Eye (tissue), 1 donor: ENCODE measurements at regions not wholly inside any gene's neighbourhood (a gene's known extent, or its start where the extent isn't known, plus 50 kb on each side); places are given as distances from the start of the nearest gene placed in this dataset.
"Not testable (repeated sequence)": the region's sequence is repeated elsewhere in the genome, so short reads cannot be mapped to it uniquely, and the experiment has no call there.

Experiments used
- DNase-seq: peaks from one replicate; pipeline ENCODE4 v3.0.0-alpha.2; 2015

DNA sequence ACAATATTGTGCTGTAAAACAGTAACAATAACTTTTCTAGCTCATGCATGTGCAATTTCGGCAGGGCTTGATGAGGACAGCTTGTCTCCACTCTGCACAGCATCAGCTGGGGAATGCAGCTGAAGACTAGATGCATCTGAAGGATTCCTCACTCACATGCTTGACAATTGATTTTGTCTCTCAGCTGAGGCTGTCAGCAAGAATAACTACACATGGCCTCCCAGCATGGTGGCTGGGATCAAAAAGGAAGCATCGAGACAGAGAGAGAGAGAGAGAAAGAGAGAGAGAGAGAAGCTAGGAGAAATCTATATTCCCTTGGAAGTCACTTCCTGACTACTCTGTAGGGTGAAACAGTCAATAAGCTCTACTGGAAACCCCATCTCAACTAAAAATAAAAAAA is 487.1 kb downstream of the PLOD2 start:
- peak; percentile 54 for DNase-seq

DNA sequence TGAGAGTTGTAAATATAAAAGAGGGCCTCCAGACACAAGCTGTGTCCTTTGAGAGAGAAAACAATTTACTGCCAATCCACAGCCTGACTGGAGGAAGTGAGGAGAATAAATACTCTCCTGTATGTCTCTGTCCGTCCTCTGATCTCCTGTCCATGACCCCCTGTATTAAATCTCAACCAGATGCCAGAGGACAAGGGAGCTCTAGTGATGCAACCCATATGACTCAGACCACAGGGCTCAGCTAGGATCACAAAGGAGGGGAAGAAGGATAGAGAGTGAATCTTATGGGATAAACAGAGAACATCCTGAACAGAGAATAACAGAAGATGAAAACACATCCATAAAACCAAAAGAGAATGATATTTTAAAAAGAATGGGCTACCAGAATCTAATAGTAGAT is 482.6 kb downstream of the PLOD2 start:
- no peak for DNase-seq

DNA sequence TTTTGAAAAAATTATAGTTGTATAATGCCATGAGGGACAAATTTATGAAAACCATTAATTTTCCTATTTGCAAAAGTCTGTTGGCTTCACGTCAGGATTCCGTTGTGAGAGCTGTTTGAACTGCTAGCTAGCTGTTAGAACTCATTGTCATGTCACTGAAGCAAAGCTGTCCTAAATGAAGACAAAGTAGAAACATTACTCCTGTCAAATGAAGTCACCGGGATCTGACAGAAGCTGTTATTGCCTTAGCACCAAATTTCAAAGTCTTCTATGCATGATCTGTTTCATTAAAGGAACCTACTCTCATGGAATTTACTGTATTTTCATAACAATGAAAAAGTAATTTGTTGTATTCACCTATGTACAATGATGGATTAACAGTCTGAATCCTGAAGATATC is 479.8 kb downstream of the PLOD2 start:
- DNase-seq = peak; percentile 20

DNA sequence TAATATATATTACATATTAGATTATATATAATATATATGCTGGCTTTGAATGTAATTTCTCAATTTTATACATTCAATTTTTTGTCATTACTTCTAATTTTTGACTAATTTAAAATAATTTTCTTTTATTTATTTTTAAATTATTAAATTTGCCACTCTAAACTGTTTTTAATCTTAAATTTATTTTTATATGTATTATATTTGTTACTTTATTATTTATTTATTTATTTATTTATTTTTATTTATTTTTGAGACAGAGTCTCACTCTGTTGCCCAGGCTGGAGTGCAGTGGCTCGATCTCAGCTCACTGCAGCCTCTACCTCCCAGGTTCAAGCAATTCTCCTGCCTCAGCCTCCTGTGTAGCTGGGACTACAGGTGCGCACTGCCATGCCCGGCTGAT is 473.0 kb downstream of the PLOD2 start:
- DNase-seq = not testable (repeated sequence)

GRCh38 chr3:145692751-145693150 is 468.2 kb downstream of the PLOD2 start:
- no peak for DNase-seq

DNA sequence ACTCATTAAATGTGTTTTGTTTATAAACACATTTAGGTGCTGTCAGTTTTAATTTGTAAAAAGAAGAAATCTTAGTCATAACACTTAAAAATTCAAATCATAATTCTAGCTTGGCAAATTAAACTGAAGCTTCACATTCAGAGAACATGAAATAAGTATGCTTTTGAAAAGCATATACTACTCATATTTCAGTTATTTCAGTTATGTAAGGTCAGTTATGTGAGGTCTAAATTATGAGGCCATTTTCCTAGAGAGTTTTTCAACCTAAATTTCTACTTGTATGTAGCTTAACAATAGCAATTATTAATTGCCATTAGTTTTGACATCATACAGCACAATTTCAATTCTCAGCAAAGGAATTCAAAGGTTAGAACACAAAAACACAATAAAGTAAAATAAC is 465.0 kb downstream of the PLOD2 start:
- no peak for DNase-seq

DNA sequence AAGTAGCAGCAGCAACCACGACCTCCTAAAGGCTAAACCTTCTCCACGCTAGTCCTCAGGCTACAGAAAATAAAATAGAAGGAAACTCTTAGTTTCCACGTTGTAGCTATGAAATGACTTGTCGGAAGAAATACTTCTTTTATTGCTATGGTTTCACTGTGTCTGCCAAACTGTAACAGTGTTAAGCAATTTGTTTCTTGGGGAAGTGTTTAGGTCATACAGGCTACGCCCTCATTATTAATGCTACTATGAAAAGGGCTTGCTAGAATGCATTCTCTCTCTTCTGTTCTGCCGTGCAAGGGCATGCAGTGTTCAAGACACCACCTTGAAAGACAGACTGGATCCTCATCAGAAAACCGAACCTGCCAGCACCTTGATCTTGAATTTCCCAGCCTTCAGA is 462.7 kb downstream of the PLOD2 start:
- no peak for DNase-seq

DNA sequence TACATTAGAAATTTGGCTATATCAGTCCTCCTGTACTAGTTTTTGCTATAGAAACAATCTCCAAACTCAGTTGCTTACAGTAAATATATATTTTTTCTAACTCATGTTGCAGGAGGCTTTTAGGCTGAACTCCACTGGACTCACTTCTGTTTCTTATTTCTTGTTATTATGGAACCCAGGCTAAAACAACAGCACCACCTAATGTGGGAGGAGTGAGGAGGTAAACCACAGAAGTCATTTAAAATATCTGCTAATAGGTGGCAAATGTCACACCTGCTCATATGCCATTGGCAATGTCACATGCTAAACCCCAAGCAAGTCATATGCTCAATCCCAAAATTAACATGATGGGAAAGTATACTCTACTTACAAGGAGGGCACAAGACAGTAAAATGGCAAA is 462.2 kb downstream of the PLOD2 start:
- no peak for DNase-seq

DNA sequence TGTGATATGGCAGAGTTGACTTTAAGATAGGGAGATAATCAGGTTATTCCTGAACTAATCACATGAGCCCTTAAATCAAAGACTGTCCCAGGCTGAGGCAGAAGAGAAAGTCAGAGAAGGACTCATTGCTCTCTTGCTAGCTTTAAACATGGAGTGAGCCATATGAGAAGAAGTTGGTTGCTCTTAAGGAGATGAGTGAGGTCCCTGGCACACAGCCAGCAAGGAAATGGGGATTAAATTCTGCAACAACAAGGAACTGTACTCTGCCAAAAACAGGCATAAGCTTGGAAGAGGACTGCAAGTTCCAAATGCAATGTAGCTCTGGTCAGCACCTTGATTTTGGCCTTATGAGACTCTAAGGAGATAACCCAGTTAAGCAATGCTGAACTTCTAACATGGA is 457.0 kb downstream of the PLOD2 start:
- DNase-seq = no peak

DNA sequence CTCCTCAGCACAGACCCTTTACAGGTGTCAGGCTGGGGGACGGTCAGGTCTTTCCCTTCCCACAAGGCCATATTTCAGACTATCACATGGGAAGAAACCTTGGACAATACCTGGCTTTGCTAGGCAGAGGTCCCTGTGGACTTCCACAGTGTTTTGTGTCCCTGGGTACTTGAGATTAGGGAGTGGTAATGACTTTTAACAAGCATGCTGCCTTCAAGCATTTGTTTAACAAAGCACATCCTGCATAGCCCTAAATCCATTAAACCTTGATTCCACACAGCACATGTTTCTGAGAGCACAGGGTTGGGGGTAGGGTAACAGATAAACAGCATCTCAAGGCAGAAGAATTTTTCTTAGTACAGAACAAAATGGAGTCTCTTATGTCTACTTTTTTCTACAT is 451.2 kb downstream of the PLOD2 start:
- DNase-seq = not testable (repeated sequence)

GRCh38 chr3:145716519-145716918 is 444.5 kb downstream of the PLOD2 start:
- peak; percentile 35 for DNase-seq

DNA sequence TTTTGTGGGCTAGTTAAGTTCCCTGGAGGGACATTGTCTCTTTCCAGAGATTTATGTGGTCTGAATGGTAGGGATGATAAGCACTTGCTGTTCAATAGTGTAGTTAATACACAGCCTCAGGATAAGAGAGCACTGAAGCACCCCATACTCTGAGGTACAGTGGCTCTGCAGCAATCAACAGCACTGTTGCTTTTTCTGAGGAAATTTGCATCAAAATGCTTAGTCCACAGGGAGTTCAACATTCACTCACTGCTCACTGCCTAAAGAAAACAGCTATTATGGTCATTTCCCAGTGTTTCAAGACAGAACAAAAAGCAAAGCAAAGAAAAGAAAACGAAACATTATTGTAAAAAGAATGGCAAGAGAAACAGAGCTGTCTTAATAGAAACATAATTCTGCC is 441.9 kb downstream of the PLOD2 start:
- peak; percentile 32 for DNase-seq

- DNase-seq = no peak
Measured at GRCh38 chr3:145721273-145721805, 439.6 kb downstream of the PLOD2 start.

DNA sequence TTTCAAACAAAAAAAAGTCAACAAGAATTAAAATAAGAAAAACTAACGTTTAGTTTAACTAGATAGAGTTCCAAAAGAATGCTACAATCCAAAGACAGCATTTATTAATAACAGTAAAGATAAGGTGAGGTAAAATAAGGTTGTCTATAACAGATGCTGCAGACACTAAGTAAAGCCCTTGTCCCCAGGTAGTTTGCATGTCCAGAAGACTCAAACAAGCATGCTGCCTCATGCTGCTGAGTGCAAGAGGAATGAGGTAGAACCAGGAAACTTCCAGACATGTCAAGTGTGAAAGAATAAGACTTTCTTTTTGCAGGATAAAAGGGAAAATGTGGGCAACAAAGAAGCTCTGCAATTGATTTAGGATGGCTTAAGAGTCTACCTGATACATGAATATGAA is 439.2 kb downstream of the PLOD2 start:
- no peak for DNase-seq

- DNase-seq = no peak
Measured at GRCh38 chr3:145727476-145727875, 433.5 kb downstream of the PLOD2 start.

DNA sequence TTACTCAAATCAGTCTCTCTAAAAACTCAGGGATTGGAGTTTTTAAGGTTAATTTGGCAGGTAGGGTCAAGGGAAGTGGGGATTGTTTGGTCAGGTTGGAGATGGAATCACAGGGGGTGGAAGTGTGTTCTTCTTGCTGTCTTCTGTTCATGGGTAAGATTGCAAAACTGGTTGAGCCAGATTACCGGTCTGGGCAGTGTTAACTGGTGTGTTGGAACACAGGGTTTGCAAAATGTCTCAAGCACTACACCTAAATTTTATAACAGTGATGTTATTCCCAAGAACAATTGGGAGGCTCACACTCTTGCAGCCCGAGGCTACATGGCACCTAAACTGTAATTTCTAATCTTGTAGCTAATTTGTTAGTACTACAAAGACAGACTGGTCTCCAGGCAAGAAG is 425.4 kb downstream of the PLOD2 start:
- DNase-seq = no peak

DNA sequence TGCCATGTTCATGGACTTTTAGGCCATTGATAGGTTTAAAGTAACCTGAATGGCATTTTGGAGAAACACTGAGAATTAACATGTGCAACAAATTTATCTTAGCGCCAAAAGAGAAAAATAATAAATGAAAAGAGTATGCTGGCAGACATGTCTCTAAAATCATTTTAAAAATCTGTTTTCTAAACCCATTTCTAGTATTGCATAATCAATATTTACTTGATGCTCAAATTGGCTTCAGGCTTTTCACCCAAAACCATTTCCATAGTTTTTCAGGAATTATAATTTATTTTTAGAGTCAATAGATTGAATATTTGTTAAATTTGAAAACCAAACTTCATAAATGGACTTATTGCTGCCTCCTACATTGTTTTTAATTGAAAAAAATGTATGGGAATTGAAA is 423.0 kb downstream of the PLOD2 start:
- DNase-seq = no peak

GRCh38 chr3:145739926-145740325 is 421.1 kb downstream of the PLOD2 start:
- no peak for DNase-seq

DNA sequence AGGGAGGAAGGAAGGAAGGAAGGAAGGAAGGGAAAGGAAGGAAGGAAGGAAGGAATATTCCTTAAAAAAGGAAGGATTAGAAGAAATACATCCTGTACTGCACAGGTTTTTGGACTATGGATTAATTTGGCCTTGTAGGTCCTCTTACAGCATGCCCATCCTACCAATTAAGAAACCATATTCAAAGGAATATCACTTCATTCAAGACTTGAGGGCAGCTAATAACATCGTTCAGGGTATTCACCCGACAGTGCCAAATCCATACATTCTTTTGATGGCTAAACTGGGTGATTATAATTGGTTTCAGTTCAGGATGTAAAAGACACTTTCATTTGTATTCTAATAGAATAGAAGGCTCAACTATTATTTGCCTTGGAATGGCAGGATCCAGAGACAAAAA is 410.3 kb downstream of the PLOD2 start:
- DNase-seq = no peak

DNA sequence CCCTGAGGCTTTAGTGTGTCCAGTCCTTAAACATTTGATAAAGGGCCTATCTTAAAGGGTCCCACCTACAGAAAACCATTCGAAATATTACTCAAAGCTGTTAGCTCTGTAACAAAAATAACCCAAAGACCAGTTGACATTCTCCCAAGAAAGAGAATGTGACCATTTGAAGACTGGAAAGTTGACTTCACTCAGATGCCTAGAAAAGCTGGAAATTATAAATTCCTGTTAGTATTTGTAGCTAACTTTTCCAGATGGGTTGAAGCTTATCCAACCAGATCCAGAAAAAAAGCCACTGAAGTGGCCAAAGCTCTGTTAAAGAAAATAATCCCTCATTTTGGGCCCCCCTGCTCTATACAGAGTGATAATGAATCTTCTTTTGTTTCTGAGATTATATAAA is 408.4 kb downstream of the PLOD2 start:
- DNase-seq = no peak

GRCh38 chr3:145754605-145755289 is 406.2 kb downstream of the PLOD2 start:
- DNase-seq = no peak

DNA sequence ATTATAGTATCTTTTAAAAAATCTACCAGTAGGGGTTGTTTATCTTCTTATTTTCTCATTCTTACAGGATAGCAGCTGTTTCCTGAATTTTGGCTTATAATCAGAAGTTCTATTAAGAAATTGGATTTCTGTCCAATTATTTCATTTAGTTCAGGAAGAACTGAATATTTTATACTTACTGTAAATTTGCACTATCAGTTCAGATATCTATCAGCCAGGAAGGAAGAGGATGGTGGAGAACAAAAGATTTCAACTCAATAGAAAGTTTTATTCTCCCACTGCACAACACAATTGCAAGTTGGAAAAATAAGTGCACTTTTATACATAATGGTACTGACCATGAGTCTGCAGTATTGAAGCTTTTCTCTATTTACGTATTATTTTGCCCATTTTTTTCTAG is 400.9 kb downstream of the PLOD2 start:
- DNase-seq = no peak

- DNase-seq = no peak
Measured at GRCh38 chr3:145767909-145768308, 393.1 kb downstream of the PLOD2 start.

- DNase-seq = peak; percentile 80
Measured at GRCh38 chr3:145776782-145777408, 384.1 kb downstream of the PLOD2 start.

- DNase-seq = no peak
Measured at GRCh38 chr3:145780301-145780700, 380.7 kb downstream of the PLOD2 start.
